ENCODE measurements at regions not wholly inside any gene's neighbourhood (a gene's known extent, or its start where the extent isn't known, plus 50 kb on each side); places are given as distances from the start of the nearest gene placed in this dataset.

DNA sequence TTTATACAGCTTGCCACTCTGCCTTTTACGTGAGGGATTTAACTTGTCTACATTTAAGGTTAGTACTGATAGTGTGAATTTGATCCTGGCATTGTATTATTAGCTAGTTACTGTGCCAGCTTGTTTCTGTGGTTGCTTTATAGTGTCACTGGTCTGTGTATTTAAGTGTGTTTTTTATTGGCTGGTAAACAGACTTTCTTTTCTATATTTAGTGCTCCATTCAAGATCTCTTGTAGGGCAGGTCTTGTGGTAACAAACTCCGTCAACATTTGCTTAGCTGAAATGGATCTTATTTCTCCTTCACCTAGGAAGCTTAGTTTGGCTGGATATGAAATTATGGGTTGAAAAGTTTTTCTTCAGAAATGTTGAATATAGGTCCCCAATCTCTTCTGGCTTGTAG is 1971.0 kb upstream of the LRRTM1 start:
- TF ChIP-seq, protein P1, sequence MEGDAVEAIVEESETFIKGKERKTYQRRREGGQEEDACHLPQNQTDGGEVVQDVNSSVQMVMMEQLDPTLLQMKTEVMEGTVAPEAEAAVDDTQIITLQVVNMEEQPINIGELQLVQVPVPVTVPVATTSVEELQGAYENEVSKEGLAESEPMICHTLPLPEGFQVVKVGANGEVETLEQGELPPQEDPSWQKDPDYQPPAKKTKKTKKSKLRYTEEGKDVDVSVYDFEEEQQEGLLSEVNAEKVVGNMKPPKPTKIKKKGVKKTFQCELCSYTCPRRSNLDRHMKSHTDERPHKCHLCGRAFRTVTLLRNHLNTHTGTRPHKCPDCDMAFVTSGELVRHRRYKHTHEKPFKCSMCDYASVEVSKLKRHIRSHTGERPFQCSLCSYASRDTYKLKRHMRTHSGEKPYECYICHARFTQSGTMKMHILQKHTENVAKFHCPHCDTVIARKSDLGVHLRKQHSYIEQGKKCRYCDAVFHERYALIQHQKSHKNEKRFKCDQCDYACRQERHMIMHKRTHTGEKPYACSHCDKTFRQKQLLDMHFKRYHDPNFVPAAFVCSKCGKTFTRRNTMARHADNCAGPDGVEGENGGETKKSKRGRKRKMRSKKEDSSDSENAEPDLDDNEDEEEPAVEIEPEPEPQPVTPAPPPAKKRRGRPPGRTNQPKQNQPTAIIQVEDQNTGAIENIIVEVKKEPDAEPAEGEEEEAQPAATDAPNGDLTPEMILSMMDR (IDR thresholded peaks at IDR 0.05; ENCODE audit: poor library complexity): no peak
- TF ChIP-seq EZH2 (IDR thresholded peaks at IDR 0.05; ENCODE audit: borderline replicate concordance): no peak
